ENCODE measurements at regions not wholly inside any gene's neighbourhood (a gene's known extent, or its start where the extent isn't known, plus 50 kb on each side); places are given as distances from the start of the nearest gene placed in this dataset.

- H3K9me2 ChIP-seq (ENCODE audit: low read depth, low read length) = no peaks in the 10 kb centered on the region
- H3F3A ChIP-seq (ENCODE audit: insufficient read depth, low read length) = no peaks in the 10 kb centered on the region
- H3K79me2 ChIP-seq (ENCODE audit: insufficient read depth, low read length) = no peaks in the 10 kb centered on the region
- no peaks in the 10 kb centered on the region for H3K27me3 ChIP-seq (ENCODE audit: insufficient read depth, low read length)
- H3K9ac ChIP-seq (ENCODE audit: low read length) = no peak overlapping the region
- no peaks in the 10 kb centered on the region for H4K20me1 ChIP-seq (ENCODE audit: insufficient read depth, low read length)
- H3K4me2 ChIP-seq (ENCODE audit: low read length) = no peak overlapping the region
- no peaks in the 10 kb centered on the region for H3K36me3 ChIP-seq (ENCODE audit: insufficient read depth, low read length)
- no peak overlapping the region for H2AFZ ChIP-seq (ENCODE audit: low read length)
- TF ChIP-seq EZH2 (IDR thresholded peaks at IDR 0.05; ENCODE audit: borderline replicate concordance, low read length) (no peak), CTCF (IDR thresholded peaks at IDR 0.05; ENCODE audit: low read length) (no peak)
- H3K4me3 ChIP-seq (ENCODE audit: low read depth, low read length, poor library complexity, severe bottlenecking) = no peak overlapping the region
- no peaks in the 10 kb centered on the region for H3K9me3 ChIP-seq (ENCODE audit: low read length)
- H3K27ac ChIP-seq (ENCODE audit: low read depth, low read length, poor library complexity, severe bottlenecking) = no peak overlapping the region
- H3K4me1 ChIP-seq (ENCODE audit: insufficient read depth, low read length, severe bottlenecking) = no peaks in the 10 kb centered on the region
Observed at GRCh38 chr15:29522373-29523276, 253.0 kb upstream of the NSMCE3 start.

- no peak overlapping the region for H3K27ac ChIP-seq (ENCODE audit: low read depth, low read length, poor library complexity, severe bottlenecking)
- H3K36me3 ChIP-seq (ENCODE audit: insufficient read depth, low read length) = no peaks in the 10 kb centered on the region
- no peaks in the 10 kb centered on the region for H4K20me1 ChIP-seq (ENCODE audit: insufficient read depth, low read length)
- no peaks in the 10 kb centered on the region for H3K9me2 ChIP-seq (ENCODE audit: low read depth, low read length)
- H3K9ac ChIP-seq (ENCODE audit: low read length) = no peak overlapping the region
- H2AFZ ChIP-seq (ENCODE audit: low read length) = no peak overlapping the region
- H3K79me2 ChIP-seq (ENCODE audit: insufficient read depth, low read length) = no peaks in the 10 kb centered on the region
- no peaks in the 10 kb centered on the region for H3K4me1 ChIP-seq (ENCODE audit: insufficient read depth, low read length, severe bottlenecking)
- H3K9me3 ChIP-seq (ENCODE audit: low read length) = no peaks in the 10 kb centered on the region
- H3K4me3 ChIP-seq (ENCODE audit: low read depth, low read length, poor library complexity, severe bottlenecking) = no peak overlapping the region
- no peaks in the 10 kb centered on the region for H3F3A ChIP-seq (ENCODE audit: insufficient read depth, low read length)
- TF ChIP-seq CTCF (IDR thresholded peaks at IDR 0.05; ENCODE audit: low read length) = no peak
- no peak for TF ChIP-seq EZH2 (IDR thresholded peaks at IDR 0.05; ENCODE audit: borderline replicate concordance, low read length)
- H3K4me2 ChIP-seq (ENCODE audit: low read length) = no peak overlapping the region
- H3K27me3 ChIP-seq (ENCODE audit: insufficient read depth, low read length) = no peaks in the 10 kb centered on the region
Observed at GRCh38 chr15:29518442-29518841, 248.8 kb upstream of the NSMCE3 start.

GRCh38 chr15:29517829-29518228 lies 248.2 kb upstream of the NSMCE3 start:
- no peak overlapping the region for H3K27ac ChIP-seq (ENCODE audit: low read depth, low read length, poor library complexity, severe bottlenecking)
- H2AFZ ChIP-seq (ENCODE audit: low read length) = no peak overlapping the region
- H3K36me3 ChIP-seq (ENCODE audit: insufficient read depth, low read length) = no peaks in the 10 kb centered on the region

More at GRCh38 chr15:29517829-29518228, 248.2 kb upstream of the NSMCE3 start:
- Histone ChIP-seq H4K20me1 (ENCODE audit: insufficient read depth, low read length) (no peaks in the 10 kb centered on the region), H3K27me3 (ENCODE audit: insufficient read depth, low read length) (no peaks in the 10 kb centered on the region), H3F3A (ENCODE audit: insufficient read depth, low read length) (no peaks in the 10 kb centered on the region), H3K9me2 (ENCODE audit: low read depth, low read length) (no peaks in the 10 kb centered on the region), H3K4me1 (ENCODE audit: insufficient read depth, low read length, severe bottlenecking) (no peaks in the 10 kb centered on the region), H3K4me3 (ENCODE audit: low read depth, low read length, poor library complexity, severe bottlenecking) (no peak overlapping the region), H3K4me2 (ENCODE audit: low read length) (no peak overlapping the region), H3K9me3 (ENCODE audit: low read length) (no peaks in the 10 kb centered on the region), H3K9ac (ENCODE audit: low read length) (no peak overlapping the region), H3K79me2 (ENCODE audit: insufficient read depth, low read length) (no peaks in the 10 kb centered on the region)
- TF ChIP-seq CTCF (IDR thresholded peaks at IDR 0.05; ENCODE audit: low read length) = no peak
- no peak for TF ChIP-seq EZH2 (IDR thresholded peaks at IDR 0.05; ENCODE audit: borderline replicate concordance, low read length)
